Neural cell (in vitro differentiated cells): ENCODE measurements at regions not wholly inside any gene's neighbourhood (a gene's known extent, or its start where the extent isn't known, plus 50 kb on each side); places are given as distances from the start of the nearest gene placed in this dataset.

Experiments used
- EP300 ChIP-seq: fragments of 450-650 bp; conservative IDR thresholded peaks from 2 replicates; pipeline ENCODE4 v1.6.1; 2014; ENCODE audit warnings: antibody characterized with exemption, mild to moderate bottlenecking, moderate library complexity; ENCODE audit not compliant: poor library complexity, severe bottlenecking
- EZH2 ChIP-seq: fragments of 200-600, 300-800 bp; shearing (Covaris generic), sonication (generic); IDR thresholded peaks from 2 replicates; pipeline ENCODE4 v1.6.1; 2014; ENCODE audit warnings: antibody characterized with exemption, low read length, borderline replicate concordance, mild to moderate bottlenecking; ENCODE audit not compliant: insufficient read depth, poor library complexity, severe bottlenecking
- MXI1 ChIP-seq: fragments of 450-650 bp; conservative IDR thresholded peaks from 2 replicates; pipeline ENCODE4 v1.6.1; 2014; ENCODE audit warnings: antibody characterized with exemption, mild to moderate bottlenecking; ENCODE audit not compliant: poor library complexity, severe bottlenecking
- POLR2AphosphoS5 ChIP-seq: IDR thresholded peaks from 2 replicates; pipeline ENCODE4 v1.6.1; 2012
- RAD21 ChIP-seq: fragments of 450-650 bp; conservative IDR thresholded peaks from 2 replicates; pipeline ENCODE4 v1.6.1; 2014; ENCODE audit warnings: antibody characterized with exemption, mild to moderate bottlenecking, moderate library complexity
- SMC3 ChIP-seq: fragments of 450-650 bp; conservative IDR thresholded peaks from 2 replicates; pipeline ENCODE4 v1.6.1; 2014; ENCODE audit warnings: antibody characterized with exemption, mild to moderate bottlenecking, moderate library complexity; ENCODE audit not compliant: poor library complexity
- TAF1 ChIP-seq: IDR thresholded peaks from 2 replicates; pipeline ENCODE4 v1.6.1; 2012; ENCODE audit warnings: low read depth
- TF ChIP-seq, protein P1 (sequence below): fragments of 450-650 bp; IDR thresholded peaks from 2 replicates; pipeline ENCODE4 v1.5.1; 2014; ENCODE audit warnings: antibody characterized with exemption, mild to moderate bottlenecking, moderate library complexity; ENCODE audit not compliant: poor library complexity, severe bottlenecking
- TF ChIP-seq, protein P2 (sequence below): IDR thresholded peaks from 2 replicates; pipeline ENCODE4 v1.6.1; 2012; ENCODE audit warnings: borderline replicate concordance

DNA sequence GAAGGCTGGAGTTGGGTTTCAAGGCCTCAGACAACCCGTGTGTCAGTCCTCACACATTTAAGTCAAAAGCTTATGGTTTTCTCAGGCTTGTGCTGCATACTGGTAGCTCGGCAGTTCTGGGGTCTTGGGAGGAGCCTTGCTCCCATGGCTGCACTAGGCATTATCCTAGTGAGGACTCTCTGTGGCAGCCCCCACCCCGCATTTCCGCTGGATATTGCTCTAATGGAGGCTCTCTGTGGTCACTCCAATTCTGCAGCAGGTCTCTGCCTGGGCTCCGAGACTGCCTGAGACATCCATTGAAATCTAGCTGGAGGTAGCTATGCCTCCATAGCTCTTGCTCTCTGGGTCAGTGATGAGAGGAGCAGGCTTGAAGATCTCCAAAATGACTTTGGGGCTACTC lies 311.5 kb upstream of the PTGER4 start:
- TF ChIP-seq, protein P1, sequence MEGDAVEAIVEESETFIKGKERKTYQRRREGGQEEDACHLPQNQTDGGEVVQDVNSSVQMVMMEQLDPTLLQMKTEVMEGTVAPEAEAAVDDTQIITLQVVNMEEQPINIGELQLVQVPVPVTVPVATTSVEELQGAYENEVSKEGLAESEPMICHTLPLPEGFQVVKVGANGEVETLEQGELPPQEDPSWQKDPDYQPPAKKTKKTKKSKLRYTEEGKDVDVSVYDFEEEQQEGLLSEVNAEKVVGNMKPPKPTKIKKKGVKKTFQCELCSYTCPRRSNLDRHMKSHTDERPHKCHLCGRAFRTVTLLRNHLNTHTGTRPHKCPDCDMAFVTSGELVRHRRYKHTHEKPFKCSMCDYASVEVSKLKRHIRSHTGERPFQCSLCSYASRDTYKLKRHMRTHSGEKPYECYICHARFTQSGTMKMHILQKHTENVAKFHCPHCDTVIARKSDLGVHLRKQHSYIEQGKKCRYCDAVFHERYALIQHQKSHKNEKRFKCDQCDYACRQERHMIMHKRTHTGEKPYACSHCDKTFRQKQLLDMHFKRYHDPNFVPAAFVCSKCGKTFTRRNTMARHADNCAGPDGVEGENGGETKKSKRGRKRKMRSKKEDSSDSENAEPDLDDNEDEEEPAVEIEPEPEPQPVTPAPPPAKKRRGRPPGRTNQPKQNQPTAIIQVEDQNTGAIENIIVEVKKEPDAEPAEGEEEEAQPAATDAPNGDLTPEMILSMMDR: no peak
- TF ChIP-seq EZH2 (no peak), TAF1 (no peak), POLR2AphosphoS5 (no peak), EP300 (no peak), SMC3 (no peak), RAD21 (no peak), MXI1 (no peak)
- TF ChIP-seq, protein P2, sequence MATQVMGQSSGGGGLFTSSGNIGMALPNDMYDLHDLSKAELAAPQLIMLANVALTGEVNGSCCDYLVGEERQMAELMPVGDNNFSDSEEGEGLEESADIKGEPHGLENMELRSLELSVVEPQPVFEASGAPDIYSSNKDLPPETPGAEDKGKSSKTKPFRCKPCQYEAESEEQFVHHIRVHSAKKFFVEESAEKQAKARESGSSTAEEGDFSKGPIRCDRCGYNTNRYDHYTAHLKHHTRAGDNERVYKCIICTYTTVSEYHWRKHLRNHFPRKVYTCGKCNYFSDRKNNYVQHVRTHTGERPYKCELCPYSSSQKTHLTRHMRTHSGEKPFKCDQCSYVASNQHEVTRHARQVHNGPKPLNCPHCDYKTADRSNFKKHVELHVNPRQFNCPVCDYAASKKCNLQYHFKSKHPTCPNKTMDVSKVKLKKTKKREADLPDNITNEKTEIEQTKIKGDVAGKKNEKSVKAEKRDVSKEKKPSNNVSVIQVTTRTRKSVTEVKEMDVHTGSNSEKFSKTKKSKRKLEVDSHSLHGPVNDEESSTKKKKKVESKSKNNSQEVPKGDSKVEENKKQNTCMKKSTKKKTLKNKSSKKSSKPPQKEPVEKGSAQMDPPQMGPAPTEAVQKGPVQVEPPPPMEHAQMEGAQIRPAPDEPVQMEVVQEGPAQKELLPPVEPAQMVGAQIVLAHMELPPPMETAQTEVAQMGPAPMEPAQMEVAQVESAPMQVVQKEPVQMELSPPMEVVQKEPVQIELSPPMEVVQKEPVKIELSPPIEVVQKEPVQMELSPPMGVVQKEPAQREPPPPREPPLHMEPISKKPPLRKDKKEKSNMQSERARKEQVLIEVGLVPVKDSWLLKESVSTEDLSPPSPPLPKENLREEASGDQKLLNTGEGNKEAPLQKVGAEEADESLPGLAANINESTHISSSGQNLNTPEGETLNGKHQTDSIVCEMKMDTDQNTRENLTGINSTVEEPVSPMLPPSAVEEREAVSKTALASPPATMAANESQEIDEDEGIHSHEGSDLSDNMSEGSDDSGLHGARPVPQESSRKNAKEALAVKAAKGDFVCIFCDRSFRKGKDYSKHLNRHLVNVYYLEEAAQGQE: no peak
